Smooth muscle cell (in vitro differentiated cells): ENCODE measurements at regions not wholly inside any gene's neighbourhood (a gene's known extent, or its start where the extent isn't known, plus 50 kb on each side); places are given as distances from the start of the nearest gene placed in this dataset.

Source experiments
- DNase-seq: peaks from one replicate; lab custom pipeline; 2025; ENCODE audit not compliant: unreplicated experiment; lab: John Stamatoyannopoulos, UW
- H2AFZ ChIP-seq: fragments of 200-600 bp; sonication (generic); 2 replicates; pipeline ENCODE4 v1.6.0; 2016; ENCODE audit warnings: antibody characterized with exemption, low read depth, mild to moderate bottlenecking
- H3F3A ChIP-seq: fragments of 200-600 bp; sonication (generic); 2 replicates; pipeline ENCODE4 v1.6.0; 2017; ENCODE audit warnings: antibody characterized with exemption, low read depth
- H3K27ac ChIP-seq: fragments of 200-600 bp; sonication (generic); 2 replicates; pipeline ENCODE4 v1.5.1; 2016; ENCODE audit warnings: low read depth, mild to moderate bottlenecking
- H3K27me3 ChIP-seq: fragments of 200-600 bp; sonication (generic); 2 replicates; pipeline ENCODE4 v1.6.1; 2016; ENCODE audit warnings: low read depth, mild to moderate bottlenecking
- H3K36me3 ChIP-seq: fragments of 200-600 bp; sonication (generic); 2 replicates; pipeline ENCODE4 v1.5.1; 2016; ENCODE audit warnings: low read depth
- H3K4me1 ChIP-seq: fragments of 200-600 bp; sonication (generic); 2 replicates; pipeline ENCODE4 v1.5.1; 2016; ENCODE audit warnings: low read depth
- H3K4me2 ChIP-seq: fragments of 200-600 bp; sonication (generic); 2 replicates; pipeline ENCODE4 v1.6.0; 2016; ENCODE audit warnings: mild to moderate bottlenecking
- H3K4me3 ChIP-seq: fragments of 200-600 bp; sonication (generic); 2 replicates; pipeline ENCODE4 v1.5.1; 2016; ENCODE audit warnings: mild to moderate bottlenecking
- H3K79me2 ChIP-seq: fragments of 200-600 bp; sonication (generic); 2 replicates; pipeline ENCODE4 v1.6.0; 2016; ENCODE audit warnings: low read depth, mild to moderate bottlenecking
- H3K9ac ChIP-seq: fragments of 200-600 bp; sonication (generic); 2 replicates; pipeline ENCODE4 v1.6.0; 2016; ENCODE audit warnings: low read depth
- H3K9me3 ChIP-seq: fragments of 200-600 bp; sonication (generic); replicated peaks from 2 replicates; pipeline ENCODE4 v1.5.1; 2016; ENCODE audit warnings: low read depth
- H4K20me1 ChIP-seq: fragments of 200-600 bp; sonication (generic); 2 replicates; pipeline ENCODE4 v1.6.0; 2016; ENCODE audit warnings: low read depth
- CTCF ChIP-seq: fragments of 200-600 bp; sonication (generic); IDR thresholded peaks from 2 replicates; pipeline ENCODE4 v1.5.1; 2017; ENCODE audit warnings: borderline replicate concordance, mild to moderate bottlenecking, antibody characterized with exemption; ENCODE audit not compliant: insufficient read depth, poor library complexity, severe bottlenecking
- WGBS: methylation state at CpG from one replicate; pipeline ENCODE4 v1.1.7; 2016; ENCODE audit warnings: low lambda C conversion rate; 5-methylcytosine and 5-hydroxymethylcytosine counted together

- no peak overlapping the region for H3K4me3 ChIP-seq
- H3K79me2 ChIP-seq: no peaks in the 10 kb centered on the region
- H3K9me3 ChIP-seq: no peaks in the 10 kb centered on the region
- no peak overlapping the region for H3K27ac ChIP-seq
- H3K27me3 ChIP-seq: no peaks in the 10 kb centered on the region
- no peak overlapping the region for H3K4me2 ChIP-seq
- 79% methylated on average over 8 of the region's 8 CpGs for WGBS
- H3K9ac ChIP-seq: no peak overlapping the region
- DNase-seq: no peak
- TF ChIP-seq CTCF: no peak
- no peaks in the 10 kb centered on the region for H3K4me1 ChIP-seq
- H4K20me1 ChIP-seq: no peaks in the 10 kb centered on the region
- no peaks in the 10 kb centered on the region for H3K36me3 ChIP-seq
- no peaks in the 10 kb centered on the region for H3F3A ChIP-seq
- no peak overlapping the region for H2AFZ ChIP-seq
These were observed 164.6 kb upstream of the LINGO1 start for GRCh38 chr15:77797270-77797669.

DNA sequence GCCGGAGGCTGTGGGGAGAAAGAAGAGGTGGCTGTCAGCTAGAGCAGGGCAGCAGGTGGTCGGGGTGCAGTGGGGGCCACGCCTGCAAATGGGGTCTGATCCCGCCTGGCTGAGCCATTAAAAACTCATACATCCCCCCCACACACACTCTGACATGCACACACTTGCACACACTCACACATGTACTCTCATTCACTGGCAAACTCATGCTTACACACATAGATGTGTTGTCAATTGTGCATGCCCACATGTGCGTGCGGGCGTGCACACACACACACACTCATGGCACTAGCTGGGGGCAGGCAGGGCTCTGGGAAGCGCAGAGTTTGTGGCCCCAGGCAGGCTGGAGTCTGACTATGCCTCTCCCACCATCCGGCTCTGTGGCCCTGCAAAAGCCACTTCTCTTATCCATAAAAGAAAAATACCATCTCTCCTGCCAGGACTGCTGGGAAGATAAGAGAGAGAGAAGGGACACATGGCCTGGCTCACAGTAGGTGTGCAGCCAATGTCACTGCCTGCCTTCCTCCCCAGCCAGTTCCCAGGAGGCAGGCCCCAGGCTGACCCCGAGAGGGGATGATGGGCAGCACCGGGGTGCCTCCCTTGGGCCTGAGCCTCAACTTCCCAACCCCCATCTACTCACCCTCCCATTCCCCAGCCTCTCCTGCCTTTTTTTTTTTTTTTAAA, 163.5 kb upstream of the LINGO1 start:
- H3K9me3 ChIP-seq: no peaks in the 10 kb centered on the region
- no peaks in the 10 kb centered on the region for H3K79me2 ChIP-seq
- TF ChIP-seq CTCF: no peak
- H3K27ac ChIP-seq: no peak overlapping the region
- no peaks in the 10 kb centered on the region for H4K20me1 ChIP-seq
- no peaks in the 10 kb centered on the region for H3K4me1 ChIP-seq
- no peak overlapping the region for H3K4me2 ChIP-seq
- H3K36me3 ChIP-seq: no peaks in the 10 kb centered on the region
- no peak overlapping the region for H3K4me3 ChIP-seq
- H3K9ac ChIP-seq: no peak overlapping the region
- H2AFZ ChIP-seq: no peak overlapping the region
- H3F3A ChIP-seq: no peaks in the 10 kb centered on the region
- no peak for DNase-seq
- H3K27me3 ChIP-seq: no peaks in the 10 kb centered on the region
- 84% methylated on average over 11 of the region's 11 CpGs for WGBS

DNA sequence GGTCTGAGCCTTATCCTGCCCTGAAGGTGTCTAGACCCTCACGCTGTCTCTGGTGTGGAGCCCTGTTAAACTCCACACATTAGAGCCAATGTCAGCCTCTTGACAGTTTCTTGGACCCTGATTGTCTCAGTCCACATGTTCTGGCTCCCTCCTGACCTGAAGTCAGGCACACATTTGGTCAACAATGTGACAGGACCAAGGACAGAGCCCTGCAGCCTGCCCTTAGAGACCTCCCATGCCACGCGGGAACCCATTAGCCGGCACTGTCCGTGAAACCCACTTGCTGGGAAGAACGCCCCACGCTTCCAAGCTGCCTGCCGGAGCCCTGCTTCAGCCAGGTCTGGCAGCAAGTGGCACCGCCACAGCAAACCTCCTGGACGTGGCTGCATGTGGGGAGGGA, 162.7 kb upstream of the LINGO1 start:
- no peak overlapping the region for H3K4me3 ChIP-seq
- H3K4me1 ChIP-seq: no peaks in the 10 kb centered on the region
- DNase-seq: no peak
- WGBS: 89% methylated on average over 10 of the region's 10 CpGs
- TF ChIP-seq CTCF: no peak
- no peak overlapping the region for H3K27ac ChIP-seq
- H3F3A ChIP-seq: no peaks in the 10 kb centered on the region
- H2AFZ ChIP-seq: no peak overlapping the region
- no peaks in the 10 kb centered on the region for H3K36me3 ChIP-seq
- H3K27me3 ChIP-seq: no peaks in the 10 kb centered on the region
- H4K20me1 ChIP-seq: no peaks in the 10 kb centered on the region
- no peak overlapping the region for H3K4me2 ChIP-seq
- no peaks in the 10 kb centered on the region for H3K9me3 ChIP-seq
- H3K9ac ChIP-seq: no peak overlapping the region
- no peaks in the 10 kb centered on the region for H3K79me2 ChIP-seq

- Histone ChIP-seq H3K4me1 (no peaks in the 10 kb centered on the region), H3K4me3 (no peak overlapping the region), H3K27ac (no peak overlapping the region), H3K9ac (no peak overlapping the region), H4K20me1 (no peaks in the 10 kb centered on the region), H3K4me2 (no peak overlapping the region), H3K79me2 (no peaks in the 10 kb centered on the region), H3K36me3 (no peaks in the 10 kb centered on the region), H3K27me3 (no peaks in the 10 kb centered on the region), H2AFZ (no peak overlapping the region), H3K9me3 (no peaks in the 10 kb centered on the region), H3F3A (no peaks in the 10 kb centered on the region)
- WGBS: 94% methylated on average over 9 of the region's 9 CpGs
- no peak for DNase-seq
- TF ChIP-seq CTCF: no peak
These were observed 159.2 kb upstream of the LINGO1 start for GRCh38 chr15:77791941-77792340.
